ENCODE measurements at regions not wholly inside any gene's neighbourhood (a gene's known extent, or its start where the extent isn't known, plus 50 kb on each side); places are given as distances from the start of the nearest gene placed in this dataset.

GRCh38 chr18:29841631-29842030 is 1200.9 kb downstream of the DSC3 start:
- TF ChIP-seq CTCF (IDR thresholded peaks at IDR 0.05) (no peak), POLR2A (IDR thresholded peaks at IDR 0.05) (no peak)

All from heart left ventricle (tissue), 13 donors.